Testis (tissue), 2 donors: ENCODE measurements at regions not wholly inside any gene's neighbourhood (a gene's known extent, or its start where the extent isn't known, plus 50 kb on each side); places are given as distances from the start of the nearest gene placed in this dataset.

Experiments used
- DNase-seq: peaks from one replicate; pipeline ENCODE4 v3.0.0-alpha.2; 2019
- H3K27ac ChIP-seq, 2 donors: fragments of 200-600 bp; sonication (generic); one replicate each; pipeline ENCODE4 v1.5.1; 2019
- H3K27me3 ChIP-seq: fragments of 200-600 bp; sonication (generic); one replicate; pipeline ENCODE4 v1.5.1; 2019
- H3K36me3 ChIP-seq: fragments of 200-600 bp; sonication (generic); one replicate; pipeline ENCODE4 v1.5.1; 2017; ENCODE audit warnings: low read depth; ENCODE audit errors: missing control alignments
- H3K4me1 ChIP-seq: fragments of 200-600 bp; sonication (generic); one replicate; pipeline ENCODE4 v1.5.1; 2019
- H3K4me3 ChIP-seq, 2 donors: fragments of 200-600 bp; sonication (generic); one replicate each; pipeline ENCODE4 v1.5.1; 2017 to 2019
- H3K9me3 ChIP-seq: fragments of 200-600 bp; sonication (generic); one replicate; pipeline ENCODE4 v1.5.1; 2017
- POLR2A ChIP-seq: fragments of 450-650 bp; IDR thresholded peaks from one replicate; pipeline ENCODE4 v1.6.1; 2017; ENCODE audit warnings: antibody characterized with exemption, mild to moderate bottlenecking, moderate library complexity
- WGBS, 2 donors: methylation state at CpG; one replicate each; pipeline ENCODE4 v1.1.5; 2018; 5-methylcytosine and 5-hydroxymethylcytosine counted together
- intact Hi-C: fragments of 100-400 bp; cut with DNase I; formaldehyde crosslinking; loops from one replicate; pipeline ENCODE4 v1.15.1; 2023; ENCODE audit warnings: low total_unique reads
- TF ChIP-seq, protein P1 (sequence below), 3 experiments: fragments of 450-650 bp in 2 of 3; fragments of 200-600 bp in 1 of 3; sonication (generic) in 1 of 3; IDR thresholded peaks; one replicate each; pipeline ENCODE4 v1.5.1; 2016 to 2019; ENCODE audit warnings: antibody characterized with exemption in 3 of 3, mild to moderate bottlenecking in 2 of 3, moderate library complexity in 1 of 3

DNA sequence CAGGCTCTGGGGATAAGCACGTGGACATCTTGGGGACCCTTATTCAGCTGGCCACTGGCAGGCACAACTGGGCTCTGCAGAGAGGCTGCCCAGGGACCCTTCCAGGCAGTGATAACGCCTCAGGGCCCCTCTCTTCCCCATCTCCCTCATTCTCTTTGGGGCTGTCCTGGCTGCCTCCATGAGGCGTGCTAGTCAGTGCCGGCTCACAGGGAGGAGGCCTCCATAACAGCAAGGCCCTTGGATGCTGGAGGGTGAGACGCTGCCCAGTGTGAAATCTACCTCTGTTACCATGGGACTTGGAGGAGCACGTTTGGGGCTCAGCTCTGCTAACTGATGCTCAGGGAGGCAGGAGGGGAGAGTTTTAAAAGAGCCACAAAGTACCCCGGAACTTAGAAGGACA, 221.3 kb downstream of the CTTN start:
- Histone ChIP-seq H3K27ac (no peak overlapping the region), H3K4me3 (no peak overlapping the region), H3K4me1 (no peaks in the 10 kb centered on the region), H3K27me3 (no peaks in the 10 kb centered on the region), H3K36me3 (no peaks in the 10 kb centered on the region), H3K9me3 (no peaks in the 10 kb centered on the region)
- TF ChIP-seq, protein P1, sequence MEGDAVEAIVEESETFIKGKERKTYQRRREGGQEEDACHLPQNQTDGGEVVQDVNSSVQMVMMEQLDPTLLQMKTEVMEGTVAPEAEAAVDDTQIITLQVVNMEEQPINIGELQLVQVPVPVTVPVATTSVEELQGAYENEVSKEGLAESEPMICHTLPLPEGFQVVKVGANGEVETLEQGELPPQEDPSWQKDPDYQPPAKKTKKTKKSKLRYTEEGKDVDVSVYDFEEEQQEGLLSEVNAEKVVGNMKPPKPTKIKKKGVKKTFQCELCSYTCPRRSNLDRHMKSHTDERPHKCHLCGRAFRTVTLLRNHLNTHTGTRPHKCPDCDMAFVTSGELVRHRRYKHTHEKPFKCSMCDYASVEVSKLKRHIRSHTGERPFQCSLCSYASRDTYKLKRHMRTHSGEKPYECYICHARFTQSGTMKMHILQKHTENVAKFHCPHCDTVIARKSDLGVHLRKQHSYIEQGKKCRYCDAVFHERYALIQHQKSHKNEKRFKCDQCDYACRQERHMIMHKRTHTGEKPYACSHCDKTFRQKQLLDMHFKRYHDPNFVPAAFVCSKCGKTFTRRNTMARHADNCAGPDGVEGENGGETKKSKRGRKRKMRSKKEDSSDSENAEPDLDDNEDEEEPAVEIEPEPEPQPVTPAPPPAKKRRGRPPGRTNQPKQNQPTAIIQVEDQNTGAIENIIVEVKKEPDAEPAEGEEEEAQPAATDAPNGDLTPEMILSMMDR (IDR thresholded peaks at IDR 0.05): no peak
- no peak for TF ChIP-seq POLR2A
- DNase-seq: no peak
- intact Hi-C loops: no loop called here
- 86 to 94% methylated on average over 3 to 7 of the region's 7 CpGs for WGBS, 2 donors

DNA sequence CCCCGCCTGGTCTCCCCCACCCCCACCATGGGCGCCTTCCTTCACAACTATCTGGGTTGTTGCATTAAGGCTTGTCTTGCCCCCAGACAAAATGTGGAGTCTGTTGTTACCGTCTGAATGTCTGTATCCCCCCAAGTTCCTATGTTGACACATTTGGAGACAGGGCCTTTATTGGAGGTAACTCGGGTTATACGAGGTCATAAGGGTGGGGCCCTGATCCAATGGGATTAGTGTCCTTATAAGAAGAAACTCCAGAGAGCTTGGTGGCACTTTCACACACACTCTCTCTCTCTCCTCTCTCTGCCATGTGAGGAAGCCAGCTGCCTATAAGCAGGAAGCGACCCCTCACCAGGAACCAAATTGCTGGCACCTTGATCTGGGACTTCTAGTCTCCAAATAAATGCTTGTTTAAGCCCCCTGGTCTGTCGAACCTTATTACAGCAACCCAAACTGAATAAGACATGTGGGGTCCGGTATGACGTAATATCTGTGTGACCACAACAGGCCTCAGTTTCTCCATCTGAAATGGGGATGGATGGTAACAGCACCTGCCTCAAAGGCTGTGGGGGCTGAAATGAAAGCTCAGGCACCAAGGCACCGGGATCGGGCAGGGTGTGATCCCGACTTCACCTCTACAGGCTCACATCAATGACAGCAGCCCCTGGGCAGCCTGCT, 222.3 kb downstream of the CTTN start:
- WGBS, 2 donors: 88 to 94% methylated on average over 10 to 12 of the region's 12 CpGs
- Histone ChIP-seq H3K9me3 (no peaks in the 10 kb centered on the region), H3K27ac (no peak overlapping the region), H3K4me3 (no peak overlapping the region), H3K4me1 (no peaks in the 10 kb centered on the region), H3K36me3 (no peaks in the 10 kb centered on the region), H3K27me3 (no peaks in the 10 kb centered on the region)
- TF ChIP-seq, protein P1 (IDR thresholded peaks at IDR 0.05): no peak
- TF ChIP-seq POLR2A: no peak
- no peak for DNase-seq
- intact Hi-C loops: no loop called here

DNA sequence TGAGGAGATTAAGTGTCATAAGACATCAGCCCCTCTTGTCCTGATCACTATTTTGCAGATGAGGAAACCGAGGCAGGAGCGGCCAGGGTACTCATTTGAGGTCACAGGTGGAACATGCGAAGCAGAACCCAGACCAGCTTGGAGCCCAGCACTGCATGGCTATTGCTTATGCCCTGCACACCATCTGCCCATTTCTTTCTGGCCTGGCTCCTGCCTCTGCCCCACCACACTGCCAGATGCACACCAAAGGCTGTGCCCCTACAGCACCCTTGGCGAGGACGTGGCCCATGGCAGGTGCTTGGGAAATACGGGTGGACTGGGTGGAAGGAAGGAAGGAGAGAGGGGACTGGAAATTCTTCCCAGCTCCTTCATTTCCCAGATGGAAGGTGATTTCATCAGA, 222.9 kb downstream of the CTTN start:
- intact Hi-C loops: no loop called here
- WGBS, 2 donors: 90 to 98% methylated on average over 3 to 6 of the region's 6 CpGs
- Histone ChIP-seq H3K36me3 (no peaks in the 10 kb centered on the region), H3K9me3 (no peaks in the 10 kb centered on the region), H3K27ac (no peak overlapping the region), H3K27me3 (no peaks in the 10 kb centered on the region), H3K4me1 (no peaks in the 10 kb centered on the region), H3K4me3 (no peak overlapping the region)
- no peak for TF ChIP-seq POLR2A
- TF ChIP-seq, protein P1 (IDR thresholded peaks at IDR 0.05): no peak
- no peak for DNase-seq

DNA sequence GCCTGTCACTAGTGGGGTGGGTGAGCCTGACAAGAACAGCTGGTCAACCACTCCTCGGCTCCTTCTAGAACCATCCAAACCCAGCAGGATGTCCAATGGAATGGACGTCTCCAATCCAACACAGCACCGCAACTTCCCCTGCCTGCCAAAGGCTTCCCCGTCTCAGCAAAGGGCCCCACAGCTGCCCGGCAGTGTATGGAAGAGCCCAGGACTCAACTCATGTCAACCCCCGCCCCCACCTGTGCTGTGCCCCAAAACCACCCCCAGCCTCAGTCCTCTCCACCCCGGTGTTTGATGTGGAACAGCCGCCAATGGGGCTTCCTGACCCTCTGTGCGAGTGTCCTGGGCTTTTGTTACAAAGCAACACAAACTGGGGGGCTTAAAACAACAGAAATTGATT, 223.8 kb downstream of the CTTN start:
- no peak overlapping the region for H3K27ac ChIP-seq
- no peak for DNase-seq
- H3K4me3 ChIP-seq: no peak overlapping the region
- TF ChIP-seq, protein P1 (IDR thresholded peaks at IDR 0.05): no peak
- no peak for TF ChIP-seq POLR2A
- WGBS, 2 donors: 95 to 96% methylated on average over 3 to 9 of the region's 9 CpGs
- H3K27me3 ChIP-seq: no peaks in the 10 kb centered on the region
- intact Hi-C loops: no loop called here
- no peaks in the 10 kb centered on the region for H3K36me3 ChIP-seq
- no peaks in the 10 kb centered on the region for H3K9me3 ChIP-seq
- H3K4me1 ChIP-seq: no peaks in the 10 kb centered on the region
